ENCODE measurements at regions not wholly inside any gene's neighbourhood (a gene's known extent, or its start where the extent isn't known, plus 50 kb on each side); places are given as distances from the start of the nearest gene placed in this dataset.

DNA sequence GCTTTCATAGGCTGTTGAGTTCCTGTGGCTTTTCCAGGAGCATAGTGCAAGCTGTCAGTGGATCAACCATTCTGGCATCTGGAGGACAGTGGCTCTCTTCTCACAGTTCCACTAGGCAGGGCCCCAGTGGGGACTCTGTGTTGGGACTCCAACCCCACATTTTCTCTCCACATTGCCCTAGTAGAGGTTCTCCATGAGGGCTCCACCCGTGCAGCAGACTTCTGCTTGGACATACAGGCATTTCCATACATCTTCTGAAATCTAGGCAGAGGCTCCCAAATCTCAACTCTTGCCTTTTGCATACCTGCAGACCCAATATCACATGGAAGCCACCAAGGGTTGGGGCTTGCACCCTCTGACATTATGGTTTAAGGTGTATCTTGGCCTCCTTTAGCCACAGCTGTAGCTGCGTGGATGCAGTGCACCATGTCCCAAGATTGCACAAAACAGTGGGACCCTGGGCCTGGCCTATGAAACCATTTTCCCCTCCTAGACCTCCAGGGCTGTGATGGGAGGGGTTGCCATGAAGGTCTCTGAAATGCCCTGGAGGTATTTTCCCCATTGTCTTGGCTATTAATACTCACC is 645.9 kb upstream of the CITED2 start:
- TF ChIP-seq, protein P1, sequence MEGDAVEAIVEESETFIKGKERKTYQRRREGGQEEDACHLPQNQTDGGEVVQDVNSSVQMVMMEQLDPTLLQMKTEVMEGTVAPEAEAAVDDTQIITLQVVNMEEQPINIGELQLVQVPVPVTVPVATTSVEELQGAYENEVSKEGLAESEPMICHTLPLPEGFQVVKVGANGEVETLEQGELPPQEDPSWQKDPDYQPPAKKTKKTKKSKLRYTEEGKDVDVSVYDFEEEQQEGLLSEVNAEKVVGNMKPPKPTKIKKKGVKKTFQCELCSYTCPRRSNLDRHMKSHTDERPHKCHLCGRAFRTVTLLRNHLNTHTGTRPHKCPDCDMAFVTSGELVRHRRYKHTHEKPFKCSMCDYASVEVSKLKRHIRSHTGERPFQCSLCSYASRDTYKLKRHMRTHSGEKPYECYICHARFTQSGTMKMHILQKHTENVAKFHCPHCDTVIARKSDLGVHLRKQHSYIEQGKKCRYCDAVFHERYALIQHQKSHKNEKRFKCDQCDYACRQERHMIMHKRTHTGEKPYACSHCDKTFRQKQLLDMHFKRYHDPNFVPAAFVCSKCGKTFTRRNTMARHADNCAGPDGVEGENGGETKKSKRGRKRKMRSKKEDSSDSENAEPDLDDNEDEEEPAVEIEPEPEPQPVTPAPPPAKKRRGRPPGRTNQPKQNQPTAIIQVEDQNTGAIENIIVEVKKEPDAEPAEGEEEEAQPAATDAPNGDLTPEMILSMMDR (conservative IDR thresholded peaks at IDR 0.05; ENCODE audit: low read depth, low read length), result no peak
- no peak for TF ChIP-seq EZH2 (IDR thresholded peaks at IDR 0.05; ENCODE audit: borderline replicate concordance, low read depth, low read length, poor library complexity, severe bottlenecking)

Data from A673 (cell line).